ENCODE measurements at regions not wholly inside any gene's neighbourhood (a gene's known extent, or its start where the extent isn't known, plus 50 kb on each side); places are given as distances from the start of the nearest gene placed in this dataset.
"Not testable (repeated sequence)": the region's sequence is repeated elsewhere in the genome, so short reads cannot be mapped to it uniquely, and the experiment has no call there.

- not testable (repeated sequence) for DNase-seq (ENCODE audit: low read depth)
These were observed 59.3 kb downstream of the NUTM2D start for GRCh38 chr10:87416892-87417291.

- not testable (repeated sequence) for DNase-seq (ENCODE audit: low read depth)
These were observed 65.1 kb downstream of the NUTM2D start for GRCh38 chr10:87422641-87423040.

GRCh38 chr10:87424697-87425373 is 67.3 kb downstream of the NUTM2D start:
- DNase-seq (ENCODE audit: low read depth), result not testable (repeated sequence)

- DNase-seq (ENCODE audit: low read depth), result not testable (repeated sequence)
These were observed 70.9 kb upstream of the MINPP1 start for GRCh38 chr10:87433836-87434235.

GRCh38 chr10:87435295-87435826 is 69.3 kb upstream of the MINPP1 start:
- DNase-seq (ENCODE audit: low read depth), result not testable (repeated sequence)

- not testable (repeated sequence) for DNase-seq (ENCODE audit: low read depth)
These were observed 68.6 kb upstream of the MINPP1 start for GRCh38 chr10:87436104-87436503.

- DNase-seq (ENCODE audit: low read depth), result peak; percentile 45
These were observed 67.2 kb upstream of the MINPP1 start for GRCh38 chr10:87437450-87437849.

All from HS-5 (cell line).